HepG2 (cell line): ENCODE measurements at regions not wholly inside any gene's neighbourhood (a gene's known extent, or its start where the extent isn't known, plus 50 kb on each side); places are given as distances from the start of the nearest gene placed in this dataset.

Source experiments
- ATAC-seq: fragments of 200-7000 bp; cut with Tn5 transposase; 3 replicates; pipeline ENCODE4 v1.9.1; 2020; ENCODE audit warnings: mild to moderate bottlenecking, moderate library complexity
- BruUV-seq: library from RNA; stranded (reverse); fragments of 400-500 nt; replicated peaks from 2 replicates; lab custom pipeline; 2021; lab: Mats Ljungman, UMichigan
- CTCF ChIA-PET: fragments of 300-600 bp; formaldehyde crosslinking; extraction: SDS; loops from one replicate; lab custom pipeline; 2021; ENCODE audit warnings: low total read pairs, inconsistent platforms, low intra/inter-chr PET ratio; lab: Yijun Ruan, JAX
- POLR2A ChIA-PET: fragments of 350-600 bp; sonication (Branson Sonifier 250); formaldehyde crosslinking; loops from one replicate; lab custom pipeline; 2020; ENCODE audit warnings: antibody characterized with exemption, inconsistent platforms; lab: Yijun Ruan, JAX
- DNase-seq: peaks from one replicate; pipeline ENCODE4 v3.0.0-alpha.2; 2015; ENCODE audit warnings: low spot score
- FAIRE-seq: peaks from 3 replicates; lab custom pipeline; 2011; peaks lifted over from hg19 to GRCh38; lab: Jason Lieb, UNC
- H2AFZ ChIP-seq: one replicate; pipeline ENCODE4 v1.6.1; 2011; ENCODE audit warnings: low read length, inconsistent platforms
- H3K27ac ChIP-seq: fragments of 300-600 bp; 3 replicates; pipeline ENCODE4 v1.8.0; 2011; ENCODE audit warnings: mixed run types, mild to moderate bottlenecking, mixed read lengths, low read length, inconsistent platforms; ENCODE audit not compliant: insufficient read depth; ENCODE audit errors: extremely low read length
- H3K27me3 ChIP-seq, 2 experiments: fragments of 200-600 bp in 1 of 2; 2 replicates in 1 of 2; 3 replicates in 1 of 2; pipeline versions ENCODE4 v1.6.0 to v1.8.0; 2011; ENCODE audit warnings: low read length in 2 of 2, mild to moderate bottlenecking in 2 of 2, moderate library complexity in 2 of 2, inconsistent platforms in 1 of 2; ENCODE audit not compliant: insufficient read depth in 2 of 2, control insufficient read depth in 1 of 2
- H3K36me3 ChIP-seq, 2 experiments: fragments of 200-600 bp in 1 of 2; replicated peaks in 1 of 2; 2 replicates in 1 of 2; 3 replicates in 1 of 2; pipeline versions ENCODE4 v1.5.1 to v1.8.0; 2011; ENCODE audit warnings: low read length in 2 of 2, inconsistent platforms in 1 of 2; ENCODE audit not compliant: insufficient read depth in 2 of 2, control insufficient read depth in 1 of 2
- H3K4me1 ChIP-seq: 2 replicates; pipeline ENCODE4 v1.5.1; 2012; ENCODE audit warnings: low read length, inconsistent platforms; ENCODE audit not compliant: insufficient read depth
- H3K4me2 ChIP-seq: 2 replicates; pipeline ENCODE4 v1.6.0; 2011; ENCODE audit warnings: low read depth, low read length, inconsistent platforms
- H3K4me3 ChIP-seq, 3 experiments: fragments of 200-600 bp in 1 of 3; sonication (generic), shearing (Covaris generic) in 1 of 3; replicated peaks in 1 of 3; 2 replicates each; pipeline ENCODE4 v1.5.1; 2011 to 2016; ENCODE audit warnings: low read length in 3 of 3, inconsistent platforms in 2 of 3, low read depth in 2 of 3, mild to moderate bottlenecking in 2 of 3, control low read depth in 1 of 3, mixed read lengths in 1 of 3; ENCODE audit not compliant: insufficient read depth in 1 of 3
- H3K79me2 ChIP-seq: one replicate; pipeline ENCODE4 v1.6.1; 2011; ENCODE audit warnings: low read length, inconsistent platforms; ENCODE audit not compliant: insufficient read depth
- H3K9ac ChIP-seq: 2 replicates; pipeline ENCODE4 v1.6.0; 2011; ENCODE audit warnings: mild to moderate bottlenecking, low read depth, low read length, inconsistent platforms; ENCODE audit not compliant: insufficient read depth
- H3K9me3 ChIP-seq: 2 replicates; pipeline ENCODE4 v1.5.1; 2012; ENCODE audit warnings: mild to moderate bottlenecking, low read length
- H4K20me1 ChIP-seq: 2 replicates; pipeline ENCODE4 v1.6.0; 2011; ENCODE audit warnings: inconsistent platforms, mild to moderate bottlenecking, low read length, moderate library complexity; ENCODE audit not compliant: insufficient read depth
- DMAP1 ChIP-seq: IDR thresholded peaks from 2 replicates; pipeline ENCODE4 v1.6.1; 2016
- FLYWCH1 ChIP-seq: sonication (generic); formaldehyde crosslinking; IDR thresholded peaks from 2 replicates; pipeline ENCODE4 v1.8.1; 2023; ENCODE audit warnings: mild to moderate bottlenecking, missing genetic modification reagents
- MIXL1 ChIP-seq: IDR thresholded peaks from 2 replicates; pipeline ENCODE4 v1.6.1; 2016
- NRL ChIP-seq: sonication (generic); formaldehyde crosslinking; IDR thresholded peaks from 2 replicates; pipeline ENCODE4 v1.5.0; 2020; ENCODE audit warnings: missing genetic modification reagents, mild to moderate bottlenecking, moderate library complexity, borderline replicate concordance
- PCBP1 ChIP-seq: fragments of 200-400 bp; formaldehyde crosslinking; IDR thresholded peaks from 2 replicates; pipeline ENCODE4 v1.6.1; 2017; ENCODE audit warnings: mild to moderate bottlenecking, low read depth, low read length, borderline replicate concordance
- TOE1 ChIP-seq: sonication (generic); formaldehyde crosslinking; IDR thresholded peaks from 2 replicates; pipeline ENCODE4 v1.4.0; 2020; ENCODE audit warnings: mild to moderate bottlenecking, missing genetic modification reagents
- U2AF2 ChIP-seq: fragments of 200-400 bp; formaldehyde crosslinking; IDR thresholded peaks from 2 replicates; pipeline ENCODE4 v1.6.1; 2017; ENCODE audit warnings: low read depth, mild to moderate bottlenecking, low read length
- ZBTB42 ChIP-seq: sonication (generic); formaldehyde crosslinking; IDR thresholded peaks from 2 replicates; pipeline ENCODE4 v1.5.0; 2020; ENCODE audit warnings: mild to moderate bottlenecking, missing genetic modification reagents
- ZNF207 ChIP-seq: fragments of 450-650 bp; IDR thresholded peaks from 2 replicates; pipeline ENCODE4 v1.6.1; 2016; ENCODE audit warnings: antibody characterized with exemption, borderline replicate concordance
- ZNF547 ChIP-seq: sonication (generic); formaldehyde crosslinking; IDR thresholded peaks from 2 replicates; pipeline ENCODE4 v1.5.1; 2020; ENCODE audit warnings: mild to moderate bottlenecking, missing genetic modification reagents
- WGBS: methylation state at CpG from one replicate; pipeline ENCODE4 v1.1.6; 2017; ENCODE audit warnings: low lambda C conversion rate; 5-methylcytosine and 5-hydroxymethylcytosine counted together
- in situ Hi-C: cut with HindIII; loops from 2 replicates; pipeline ENCODE4 v1.10.0; 2017; ENCODE audit warnings: low pct_unique_long_range_greater_than_20kb; ENCODE audit not compliant: extremely low pct_ligation_motif_present
- intact Hi-C: fragments of 100-400 bp; cut with micrococcal nuclease; formaldehyde crosslinking; loops from one replicate; pipeline ENCODE4 v1.10.0; 2022; ENCODE audit not compliant: unreplicated experiment
- TF ChIP-seq, protein P1 (sequence below): sonication (generic); formaldehyde crosslinking; IDR thresholded peaks from 2 replicates; pipeline ENCODE4 v1.8.0; 2022; ENCODE audit warnings: mild to moderate bottlenecking, missing genetic modification reagents, moderate library complexity
- TF ChIP-seq, protein P2 (sequence below): sonication (generic); formaldehyde crosslinking; IDR thresholded peaks from 2 replicates; pipeline ENCODE4 v1.4.0; 2020; ENCODE audit warnings: missing genetic modification reagents
- TF ChIP-seq, protein P3 (sequence below): sonication (generic); formaldehyde crosslinking; IDR thresholded peaks from 2 replicates; pipeline ENCODE4 v1.9.0; 2021; ENCODE audit warnings: missing genetic modification reagents, mild to moderate bottlenecking, borderline replicate concordance
- TF ChIP-seq, protein P4 (sequence below): sonication (generic); formaldehyde crosslinking; IDR thresholded peaks from 2 replicates; pipeline ENCODE4 v1.8.0; 2022; ENCODE audit warnings: low read depth, missing genetic modification reagents
- TF ChIP-seq, protein P5 (sequence below): sonication (generic); formaldehyde crosslinking; conservative IDR thresholded peaks from 2 replicates; pipeline ENCODE4 v1.8.0; 2022; ENCODE audit warnings: low read depth, missing genetic modification reagents

GRCh38 chr20:40462566-40462965 is 226.5 kb downstream of the MAFB start:
- H4K20me1 ChIP-seq: no peaks in the 10 kb centered on the region
- no peaks in the 10 kb centered on the region for H3K4me1 ChIP-seq
- H3K4me2 ChIP-seq: no peak overlapping the region
- H3K9ac ChIP-seq: no peak overlapping the region
- no peak overlapping the region for H3K27ac ChIP-seq
- ATAC-seq (no peak), DNase-seq (no peak), FAIRE-seq (no peak)
- H3K79me2 ChIP-seq: no peaks in the 10 kb centered on the region
- H3K36me3 ChIP-seq: no peaks in the 10 kb centered on the region
- WGBS: 46% methylated on average over 1 of the region's 1 CpG
- no peaks in the 10 kb centered on the region for H3K9me3 ChIP-seq
- CTCF ChIA-PET: no interaction called here
- H2AFZ ChIP-seq: no peak overlapping the region
- intact Hi-C loops (no loop called here), in situ Hi-C loops (no loop called here)
- POLR2A ChIA-PET: no interaction called here
- TF ChIP-seq, protein P1, sequence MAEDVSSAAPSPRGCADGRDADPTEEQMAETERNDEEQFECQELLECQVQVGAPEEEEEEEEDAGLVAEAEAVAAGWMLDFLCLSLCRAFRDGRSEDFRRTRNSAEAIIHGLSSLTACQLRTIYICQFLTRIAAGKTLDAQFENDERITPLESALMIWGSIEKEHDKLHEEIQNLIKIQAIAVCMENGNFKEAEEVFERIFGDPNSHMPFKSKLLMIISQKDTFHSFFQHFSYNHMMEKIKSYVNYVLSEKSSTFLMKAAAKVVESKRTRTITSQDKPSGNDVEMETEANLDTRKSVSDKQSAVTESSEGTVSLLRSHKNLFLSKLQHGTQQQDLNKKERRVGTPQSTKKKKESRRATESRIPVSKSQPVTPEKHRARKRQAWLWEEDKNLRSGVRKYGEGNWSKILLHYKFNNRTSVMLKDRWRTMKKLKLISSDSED (CRISPR knock-in tag): no peak
- no peak for TF ChIP-seq FLYWCH1 (CRISPR knock-in tag)
- TF ChIP-seq ZNF207: no peak
- TF ChIP-seq U2AF2: no peak
- no peak for TF ChIP-seq MIXL1 (CRISPR knock-in tag)
- no peak for TF ChIP-seq DMAP1 (CRISPR knock-in tag)
- TF ChIP-seq ZBTB42: no peak
- no peak for TF ChIP-seq PCBP1
- TF ChIP-seq NRL (CRISPR knock-in tag): no peak
- TF ChIP-seq, protein P2, sequence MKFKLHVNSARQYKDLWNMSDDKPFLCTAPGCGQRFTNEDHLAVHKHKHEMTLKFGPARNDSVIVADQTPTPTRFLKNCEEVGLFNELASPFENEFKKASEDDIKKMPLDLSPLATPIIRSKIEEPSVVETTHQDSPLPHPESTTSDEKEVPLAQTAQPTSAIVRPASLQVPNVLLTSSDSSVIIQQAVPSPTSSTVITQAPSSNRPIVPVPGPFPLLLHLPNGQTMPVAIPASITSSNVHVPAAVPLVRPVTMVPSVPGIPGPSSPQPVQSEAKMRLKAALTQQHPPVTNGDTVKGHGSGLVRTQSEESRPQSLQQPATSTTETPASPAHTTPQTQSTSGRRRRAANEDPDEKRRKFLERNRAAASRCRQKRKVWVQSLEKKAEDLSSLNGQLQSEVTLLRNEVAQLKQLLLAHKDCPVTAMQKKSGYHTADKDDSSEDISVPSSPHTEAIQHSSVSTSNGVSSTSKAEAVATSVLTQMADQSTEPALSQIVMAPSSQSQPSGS (CRISPR knock-in tag): no peak
- TF ChIP-seq, protein P3, sequence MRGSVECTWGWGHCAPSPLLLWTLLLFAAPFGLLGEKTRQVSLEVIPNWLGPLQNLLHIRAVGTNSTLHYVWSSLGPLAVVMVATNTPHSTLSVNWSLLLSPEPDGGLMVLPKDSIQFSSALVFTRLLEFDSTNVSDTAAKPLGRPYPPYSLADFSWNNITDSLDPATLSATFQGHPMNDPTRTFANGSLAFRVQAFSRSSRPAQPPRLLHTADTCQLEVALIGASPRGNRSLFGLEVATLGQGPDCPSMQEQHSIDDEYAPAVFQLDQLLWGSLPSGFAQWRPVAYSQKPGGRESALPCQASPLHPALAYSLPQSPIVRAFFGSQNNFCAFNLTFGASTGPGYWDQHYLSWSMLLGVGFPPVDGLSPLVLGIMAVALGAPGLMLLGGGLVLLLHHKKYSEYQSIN (CRISPR knock-in tag): no peak
- TF ChIP-seq, protein P4, sequence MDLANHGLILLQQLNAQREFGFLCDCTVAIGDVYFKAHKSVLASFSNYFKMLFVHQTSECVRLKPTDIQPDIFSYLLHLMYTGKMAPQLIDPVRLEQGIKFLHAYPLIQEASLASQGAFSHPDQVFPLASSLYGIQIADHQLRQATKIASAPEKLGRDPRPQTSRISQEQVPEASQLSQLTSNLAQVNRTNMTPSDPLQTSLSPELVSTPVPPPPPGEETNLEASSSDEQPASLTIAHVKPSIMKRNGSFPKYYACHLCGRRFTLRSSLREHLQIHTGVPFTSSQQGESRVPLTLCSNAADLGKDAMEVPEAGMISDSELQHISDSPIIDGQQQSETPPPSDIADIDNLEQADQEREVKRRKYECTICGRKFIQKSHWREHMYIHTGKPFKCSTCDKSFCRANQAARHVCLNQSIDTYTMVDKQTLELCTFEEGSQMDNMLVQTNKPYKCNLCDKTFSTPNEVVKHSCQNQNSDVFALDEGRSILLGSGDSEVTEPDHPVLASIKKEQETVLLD (CRISPR knock-in tag): no peak
- no peak for TF ChIP-seq TOE1 (CRISPR knock-in tag)
- TF ChIP-seq, protein P5, sequence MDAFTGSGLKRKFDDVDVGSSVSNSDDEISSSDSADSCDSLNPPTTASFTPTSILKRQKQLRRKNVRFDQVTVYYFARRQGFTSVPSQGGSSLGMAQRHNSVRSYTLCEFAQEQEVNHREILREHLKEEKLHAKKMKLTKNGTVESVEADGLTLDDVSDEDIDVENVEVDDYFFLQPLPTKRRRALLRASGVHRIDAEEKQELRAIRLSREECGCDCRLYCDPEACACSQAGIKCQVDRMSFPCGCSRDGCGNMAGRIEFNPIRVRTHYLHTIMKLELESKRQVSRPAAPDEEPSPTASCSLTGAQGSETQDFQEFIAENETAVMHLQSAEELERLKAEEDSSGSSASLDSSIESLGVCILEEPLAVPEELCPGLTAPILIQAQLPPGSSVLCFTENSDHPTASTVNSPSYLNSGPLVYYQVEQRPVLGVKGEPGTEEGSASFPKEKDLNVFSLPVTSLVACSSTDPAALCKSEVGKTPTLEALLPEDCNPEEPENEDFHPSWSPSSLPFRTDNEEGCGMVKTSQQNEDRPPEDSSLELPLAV (CRISPR knock-in tag): no peak
- no peak for TF ChIP-seq ZNF547 (CRISPR knock-in tag)
- H3K4me3 ChIP-seq: no peak overlapping the region
- BruUV-seq: no TSS peak
- H3K27me3 ChIP-seq: peaks cover 0 to 1% of the 10 kb centered on the region in 2 experiments; a peak in 1 of 5 replicates
